Sigmoid colon (tissue), 4 donors: ENCODE measurements at regions not wholly inside any gene's neighbourhood (a gene's known extent, or its start where the extent isn't known, plus 50 kb on each side); places are given as distances from the start of the nearest gene placed in this dataset.

Source experiments
- POLR2A ChIP-seq, 2 donors: fragments of 450-650 bp; IDR thresholded peaks; one replicate each; pipeline ENCODE4 v1.6.1; 2016; ENCODE audit warnings: antibody characterized with exemption in 2 of 2, mild to moderate bottlenecking in 2 of 2, moderate library complexity in 2 of 2
- POLR2AphosphoS5 ChIP-seq, 4 donors: sonication (generic); formaldehyde crosslinking; IDR thresholded peaks; one replicate each; pipeline ENCODE4 v1.6.1; 2017; ENCODE audit warnings: antibody characterized with exemption in 4 of 4
- TF ChIP-seq, protein P1 (sequence below), 4 experiments: fragments of 450-650 bp in 3 of 4; fragments of 200-600 bp in 1 of 4; IDR thresholded peaks; one replicate each; pipeline ENCODE4 v1.5.1; 2016 to 2019; ENCODE audit warnings: antibody characterized with exemption in 4 of 4, mild to moderate bottlenecking in 3 of 4, moderate library complexity in 2 of 4

- no peak for TF ChIP-seq POLR2AphosphoS5 (IDR thresholded peaks at IDR 0.05)
- no peak for TF ChIP-seq POLR2A (IDR thresholded peaks at IDR 0.05)
- TF ChIP-seq, protein P1, sequence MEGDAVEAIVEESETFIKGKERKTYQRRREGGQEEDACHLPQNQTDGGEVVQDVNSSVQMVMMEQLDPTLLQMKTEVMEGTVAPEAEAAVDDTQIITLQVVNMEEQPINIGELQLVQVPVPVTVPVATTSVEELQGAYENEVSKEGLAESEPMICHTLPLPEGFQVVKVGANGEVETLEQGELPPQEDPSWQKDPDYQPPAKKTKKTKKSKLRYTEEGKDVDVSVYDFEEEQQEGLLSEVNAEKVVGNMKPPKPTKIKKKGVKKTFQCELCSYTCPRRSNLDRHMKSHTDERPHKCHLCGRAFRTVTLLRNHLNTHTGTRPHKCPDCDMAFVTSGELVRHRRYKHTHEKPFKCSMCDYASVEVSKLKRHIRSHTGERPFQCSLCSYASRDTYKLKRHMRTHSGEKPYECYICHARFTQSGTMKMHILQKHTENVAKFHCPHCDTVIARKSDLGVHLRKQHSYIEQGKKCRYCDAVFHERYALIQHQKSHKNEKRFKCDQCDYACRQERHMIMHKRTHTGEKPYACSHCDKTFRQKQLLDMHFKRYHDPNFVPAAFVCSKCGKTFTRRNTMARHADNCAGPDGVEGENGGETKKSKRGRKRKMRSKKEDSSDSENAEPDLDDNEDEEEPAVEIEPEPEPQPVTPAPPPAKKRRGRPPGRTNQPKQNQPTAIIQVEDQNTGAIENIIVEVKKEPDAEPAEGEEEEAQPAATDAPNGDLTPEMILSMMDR (IDR thresholded peaks at IDR 0.05), result no peak
Measured at GRCh38 chr5:2001300-2001699, 118.6 kb upstream of the IRX4 start.
